ENCODE measurements at regions not wholly inside any gene's neighbourhood (a gene's known extent, or its start where the extent isn't known, plus 50 kb on each side); places are given as distances from the start of the nearest gene placed in this dataset.

GRCh38 chr2:43077876-43078275 lies 148.5 kb downstream of the ZFP36L2 start:
- TF ChIP-seq CTCF (conservative IDR thresholded peaks at IDR 0.05) (no peak), EZH2 (IDR thresholded peaks at IDR 0.05; ENCODE audit: low read depth) (no peak)

Measured in PC-9 (cell line).